CD4-positive, alpha-beta memory T cell (primary cell): ENCODE measurements at regions not wholly inside any gene's neighbourhood (a gene's known extent, or its start where the extent isn't known, plus 50 kb on each side); places are given as distances from the start of the nearest gene placed in this dataset.

Source experiments
- CTCF ChIA-PET: fragments of 350-600 bp; sonication (Branson Sonifier 250); formaldehyde crosslinking; loops from one replicate; lab custom pipeline; 2021; ENCODE audit warnings: inconsistent platforms; ENCODE audit not compliant: partially characterized antibody; lab: Charles Lee
- POLR2A ChIA-PET: fragments of 350-600 bp; sonication (Branson Sonifier 250); formaldehyde crosslinking; loops from one replicate; lab custom pipeline; 2021; ENCODE audit not compliant: partially characterized antibody; lab: Charles Lee
- DNase-seq, 5 donors: peaks; one replicate each; pipeline versions ENCODE4 v3.0.0 to v3.0.0-alpha.2; 2020 to 2022; ENCODE audit warnings: mixed read lengths in 1 of 5
- H3K27ac ChIP-seq: one replicate; pipeline ENCODE4 v1.7.0; 2013; ENCODE audit warnings: low read depth, low read length
- H3K27me3 ChIP-seq: 2 replicates; pipeline ENCODE4 v1.7.0; 2013; ENCODE audit warnings: mild to moderate bottlenecking, low read length, moderate library complexity; ENCODE audit not compliant: insufficient read depth
- H3K36me3 ChIP-seq: 2 replicates; pipeline ENCODE4 v1.7.0; 2013; ENCODE audit warnings: mild to moderate bottlenecking, low read length, moderate library complexity; ENCODE audit not compliant: insufficient read depth
- H3K4me1 ChIP-seq: 2 replicates; pipeline ENCODE4 v1.7.0; 2013; ENCODE audit warnings: mild to moderate bottlenecking, low read length, moderate library complexity; ENCODE audit not compliant: insufficient read depth
- H3K4me3 ChIP-seq, 2 donors: one replicate each; pipeline ENCODE4 v1.7.0; 2013; ENCODE audit warnings: low read length in 2 of 2, mild to moderate bottlenecking in 1 of 2
- H3K9me3 ChIP-seq, 2 donors: one replicate each; pipeline ENCODE4 v1.7.0; 2013; ENCODE audit warnings: low read length in 2 of 2, control low read depth in 1 of 2; ENCODE audit not compliant: control insufficient read depth in 1 of 2
- H3K27ac Mint-ChIP-seq, 7 donors: one replicate each; pipeline ENCODE4 v1.8.0; 2020 to 2021; ENCODE audit warnings: mixed read lengths in 7 of 7, mild to moderate bottlenecking in 6 of 7, inconsistent platforms in 3 of 7, moderate library complexity in 3 of 7
- H3K27me3 Mint-ChIP-seq, 2 donors: one replicate each; pipeline ENCODE4 v1.8.0; 2020 to 2021; ENCODE audit warnings: mixed read lengths in 2 of 2
- H3K36me3 Mint-ChIP-seq, 2 donors: one replicate each; pipeline ENCODE4 v1.8.0; 2020 to 2021; ENCODE audit warnings: mixed read lengths in 2 of 2, inconsistent platforms in 1 of 2, mild to moderate bottlenecking in 1 of 2
- H3K4me1 Mint-ChIP-seq, 4 donors: one replicate each; pipeline ENCODE4 v1.8.0; 2020 to 2021; ENCODE audit warnings: mixed read lengths in 4 of 4, mild to moderate bottlenecking in 1 of 4
- H3K4me3 Mint-ChIP-seq, 8 donors: one replicate each; pipeline ENCODE4 v1.8.0; 2020 to 2021; ENCODE audit warnings: mixed read lengths in 8 of 8, mild to moderate bottlenecking in 7 of 8, moderate library complexity in 6 of 8, inconsistent platforms in 3 of 8
- H3K9me3 Mint-ChIP-seq, 8 donors: one replicate each; pipeline ENCODE4 v1.8.0; 2020 to 2021; ENCODE audit warnings: mixed read lengths in 8 of 8, mild to moderate bottlenecking in 5 of 8, inconsistent platforms in 3 of 8, moderate library complexity in 1 of 8
- intact Hi-C: fragments of 100-400 bp; cut with micrococcal nuclease; formaldehyde crosslinking; loops from one replicate; pipeline ENCODE4 v1.15.1; 2023

GRCh38 chrX:42857766-42858165 lies 79.8 kb upstream of the PPP1R2C start:
- no peaks in the 10 kb centered on the region for H3K4me1 ChIP-seq
- no peak overlapping the region for H3K27ac ChIP-seq
- H3K36me3 ChIP-seq: no peaks in the 10 kb centered on the region
- H3K36me3 Mint-ChIP-seq: peaks cover 0 to 5% of the 10 kb centered on the region in 2 donors
- CTCF ChIA-PET: no interaction called here
- H3K4me1 Mint-ChIP-seq: peaks cover 0 to 5% (median 1%) of the 10 kb centered on the region in 4 donors
- no peak for DNase-seq
- H3K9me3 Mint-ChIP-seq: peaks cover 0 to 18% (median 10%) of the 10 kb centered on the region in 8 donors
- no peaks in the 10 kb centered on the region for H3K27me3 ChIP-seq
- no peak overlapping the region for H3K4me3 ChIP-seq
- no peaks in the 10 kb centered on the region for H3K9me3 ChIP-seq
- POLR2A ChIA-PET: no interaction called here
- intact Hi-C loops: no loop called here
- H3K27ac Mint-ChIP-seq: peak overlapping the region in 1 of 7 donors; percentile 27
- no peak overlapping the region for H3K4me3 Mint-ChIP-seq
- H3K27me3 Mint-ChIP-seq: no peaks in the 10 kb centered on the region

GRCh38 chrX:42869011-42869410 lies 91.0 kb upstream of the PPP1R2C start:
- Histone ChIP-seq H3K36me3 (no peaks in the 10 kb centered on the region), H3K27ac (no peak overlapping the region), H3K9me3 (no peaks in the 10 kb centered on the region), H3K4me1 (peaks cover 5% of the 10 kb centered on the region), H3K27me3 (no peaks in the 10 kb centered on the region), H3K4me3 (no peak overlapping the region)
- ChIA-PET POLR2A (no interaction called here), CTCF (no interaction called here)
- intact Hi-C loops: no loop called here
- Mint-ChIP-seq H3K36me3 (no peaks in the 10 kb centered on the region), H3K4me1 (peaks cover 8 to 23% (median 15%) of the 10 kb centered on the region in 4 donors), H3K4me3 (no peak overlapping the region), H3K27me3 (no peaks in the 10 kb centered on the region), H3K9me3 (peaks cover 0 to 7% (median under 1%) of the 10 kb centered on the region in 8 donors), H3K27ac (no peak overlapping the region)
- DNase-seq: no peak

GRCh38 chrX:42869659-42870476 lies 91.9 kb upstream of the PPP1R2C start:
- H3K4me3 ChIP-seq: no peak overlapping the region
- Mint-ChIP-seq H3K27ac (peak overlapping the region in 1 of 7 donors; percentile 10), H3K4me1 (peaks cover 8 to 23% (median 15%) of the 10 kb centered on the region in 4 donors), H3K9me3 (peaks cover 0 to 9% (median under 1%) of the 10 kb centered on the region in 8 donors), H3K27me3 (no peaks in the 10 kb centered on the region), H3K36me3 (no peaks in the 10 kb centered on the region), H3K4me3 (no peak overlapping the region)
- no peaks in the 10 kb centered on the region for H3K9me3 ChIP-seq
- ChIA-PET POLR2A (no interaction called here), CTCF (interaction anchor here (0.6 kb wide), 1 partner anchor 107 kb away, joined by 3 read pairs; no protein-coding TSS in a partner anchor)
- H3K27me3 ChIP-seq: no peaks in the 10 kb centered on the region
- peaks cover 5% of the 10 kb centered on the region for H3K4me1 ChIP-seq
- H3K36me3 ChIP-seq: no peaks in the 10 kb centered on the region
- peak in 1 of 5 donors; percentile 0 for DNase-seq
- intact Hi-C loops: no loop called here
- H3K27ac ChIP-seq: no peak overlapping the region

- Mint-ChIP-seq H3K4me3 (peak overlapping the region in 1 of 8 donors; percentile 23), H3K36me3 (peaks cover 0 to 14% of the 10 kb centered on the region in 2 donors), H3K4me1 (peaks cover 0 to 5% (median 0%) of the 10 kb centered on the region in 4 donors), H3K9me3 (peaks cover 0 to 11% (median 5%) of the 10 kb centered on the region in 8 donors), H3K27ac (no peak overlapping the region), H3K27me3 (no peaks in the 10 kb centered on the region)
- Histone ChIP-seq H3K4me1 (no peaks in the 10 kb centered on the region), H3K9me3 (no peaks in the 10 kb centered on the region), H3K27ac (no peak overlapping the region), H3K27me3 (no peaks in the 10 kb centered on the region), H3K4me3 (no peak overlapping the region), H3K36me3 (no peaks in the 10 kb centered on the region)
- no peak for DNase-seq
- ChIA-PET CTCF (no interaction called here), POLR2A (no interaction called here)
- intact Hi-C loops: no loop called here
Measured at GRCh38 chrX:42886519-42886918, 108.6 kb upstream of the PPP1R2C start.

- Mint-ChIP-seq H3K9me3 (peaks cover 0 to 6% (median under 1%) of the 10 kb centered on the region in 8 donors), H3K36me3 (no peaks in the 10 kb centered on the region), H3K4me1 (peaks cover 0 to 4% (median under 1%) of the 10 kb centered on the region in 4 donors), H3K4me3 (no peak overlapping the region), H3K27me3 (no peaks in the 10 kb centered on the region), H3K27ac (peak overlapping the region in 1 of 7 donors; percentile 58)
- no peak for DNase-seq
- Histone ChIP-seq H3K36me3 (no peaks in the 10 kb centered on the region), H3K27ac (no peak overlapping the region), H3K9me3 (no peaks in the 10 kb centered on the region), H3K27me3 (no peaks in the 10 kb centered on the region), H3K4me3 (no peak overlapping the region), H3K4me1 (no peaks in the 10 kb centered on the region)
- POLR2A ChIA-PET: no interaction called here
- intact Hi-C loops: no loop called here
- CTCF ChIA-PET: no interaction called here
Measured at GRCh38 chrX:42900947-42901346, 123.0 kb upstream of the PPP1R2C start.

GRCh38 chrX:42902513-42902912 lies 124.5 kb upstream of the PPP1R2C start:
- Histone ChIP-seq H3K27ac (no peak overlapping the region), H3K9me3 (no peaks in the 10 kb centered on the region), H3K4me1 (no peaks in the 10 kb centered on the region), H3K27me3 (no peaks in the 10 kb centered on the region), H3K4me3 (no peak overlapping the region), H3K36me3 (no peaks in the 10 kb centered on the region)
- intact Hi-C loops: no loop called here
- ChIA-PET POLR2A (no interaction called here), CTCF (interaction anchor here (0.6 kb wide), 1 partner anchor 54 kb away, joined by 3 read pairs; no protein-coding TSS in a partner anchor)
- Mint-ChIP-seq H3K9me3 (peaks cover 0 to 11% (median 6%) of the 10 kb centered on the region in 8 donors), H3K27me3 (no peaks in the 10 kb centered on the region), H3K27ac (no peak overlapping the region), H3K4me1 (peaks cover 0 to 4% (median under 1%) of the 10 kb centered on the region in 4 donors), H3K36me3 (no peaks in the 10 kb centered on the region), H3K4me3 (no peak overlapping the region)
- no peak for DNase-seq

GRCh38 chrX:42920752-42921151 lies 142.8 kb upstream of the PPP1R2C start:
- Mint-ChIP-seq H3K36me3 (peaks cover 2 to 7% of the 10 kb centered on the region in 2 donors), H3K27ac (no peak overlapping the region), H3K4me1 (no peaks in the 10 kb centered on the region), H3K27me3 (no peaks in the 10 kb centered on the region), H3K9me3 (peaks cover 0 to 18% (median 11%) of the 10 kb centered on the region in 8 donors), H3K4me3 (no peak overlapping the region)
- ChIA-PET CTCF (no interaction called here), POLR2A (no interaction called here)
- Histone ChIP-seq H3K27ac (no peak overlapping the region), H3K36me3 (no peaks in the 10 kb centered on the region), H3K4me3 (no peak overlapping the region), H3K4me1 (no peaks in the 10 kb centered on the region), H3K9me3 (no peaks in the 10 kb centered on the region), H3K27me3 (no peaks in the 10 kb centered on the region)
- no peak for DNase-seq
- intact Hi-C loops: no loop called here
